ENCODE measurements at regions not wholly inside any gene's neighbourhood (a gene's known extent, or its start where the extent isn't known, plus 50 kb on each side); places are given as distances from the start of the nearest gene placed in this dataset.

DNA sequence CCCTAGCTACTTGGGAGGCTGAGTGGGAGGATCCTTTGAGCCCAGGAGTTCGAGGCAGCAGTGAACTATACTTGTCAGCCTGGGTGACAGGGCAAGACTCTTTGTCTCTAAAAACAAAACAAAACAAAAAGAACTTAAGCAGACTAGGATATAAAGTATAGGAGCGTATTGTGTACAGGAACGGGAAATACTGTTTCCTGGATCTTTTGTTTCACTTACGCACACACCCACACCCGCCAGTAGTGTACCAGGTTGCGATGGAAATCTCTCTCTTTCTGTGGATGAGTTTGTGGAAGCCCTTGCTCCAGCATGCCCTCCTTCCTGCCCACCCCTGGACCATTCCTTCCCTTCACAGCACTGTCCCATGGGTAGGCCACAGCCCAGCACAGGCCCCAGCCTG is 136.3 kb downstream of the RPIA start:
- Mint-ChIP-seq H3K4me1 (ENCODE audit: low read depth) (no peaks in the 10 kb centered on the region), H3K4me3 (no peak overlapping the region), H3K36me3 (ENCODE audit: low read depth) (no peaks in the 10 kb centered on the region), H3K9me3 (no peaks in the 10 kb centered on the region), H3K27me3 (no peaks in the 10 kb centered on the region), H3K27ac (no peak overlapping the region)
- intact Hi-C loops (cut with micrococcal nuclease) = no loop called here

GRCh38 chr2:88828397-88829137 is 137.1 kb downstream of the RPIA start:
- no peaks in the 10 kb centered on the region for H3K4me1 Mint-ChIP-seq (ENCODE audit: low read depth)
- no peak overlapping the region for H3K4me3 Mint-ChIP-seq
- no peaks in the 10 kb centered on the region for H3K27me3 Mint-ChIP-seq
- no peaks in the 10 kb centered on the region for H3K9me3 Mint-ChIP-seq
- no peaks in the 10 kb centered on the region for H3K36me3 Mint-ChIP-seq (ENCODE audit: low read depth)
- intact Hi-C loops (cut with micrococcal nuclease) = no loop called here
- H3K27ac Mint-ChIP-seq = no peak overlapping the region

DNA sequence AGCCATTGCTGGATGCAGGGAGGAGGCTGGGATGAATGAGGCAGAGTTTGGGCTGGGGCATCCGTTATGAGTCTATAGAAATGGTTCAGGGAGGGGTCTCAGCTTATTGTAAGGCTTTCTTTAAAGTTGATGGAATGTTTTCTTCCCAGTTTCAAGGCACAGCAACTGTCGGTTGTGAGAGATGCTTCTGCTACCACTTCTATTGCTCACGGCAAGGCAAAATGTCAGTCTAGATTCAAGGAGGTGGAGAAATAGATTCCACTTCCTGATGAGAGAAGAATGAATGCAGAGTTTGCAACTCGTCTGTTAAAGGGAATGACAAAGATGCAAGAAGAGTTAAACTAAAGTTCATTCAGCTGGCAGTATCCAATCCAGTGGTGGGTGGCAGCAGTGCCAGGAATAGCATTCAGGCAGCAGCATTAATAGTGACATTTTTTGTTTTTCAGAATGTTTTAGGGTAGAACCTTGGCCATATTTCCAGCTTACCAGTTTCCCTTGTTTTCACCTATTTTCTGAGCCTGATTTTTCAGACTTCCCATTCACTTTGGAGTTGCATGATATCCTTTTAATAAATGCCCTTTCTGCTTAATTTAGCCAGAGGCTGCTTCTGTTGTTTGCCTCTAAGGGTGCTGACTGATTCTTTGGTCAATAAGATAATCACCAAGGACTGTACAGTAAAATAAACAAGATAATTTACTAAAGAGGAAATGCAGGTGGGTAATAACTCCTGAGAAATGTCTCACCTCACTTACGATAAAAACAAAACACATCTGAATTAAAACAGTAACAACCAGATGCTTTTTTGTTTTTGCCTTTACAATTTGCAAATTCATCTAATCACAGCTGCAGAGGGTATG is 138.4 kb downstream of the RPIA start:
- Mint-ChIP-seq H3K36me3 (ENCODE audit: low read depth) (no peaks in the 10 kb centered on the region), H3K27ac (no peak overlapping the region), H3K4me3 (no peak overlapping the region), H3K4me1 (ENCODE audit: low read depth) (no peaks in the 10 kb centered on the region), H3K27me3 (no peaks in the 10 kb centered on the region), H3K9me3 (no peaks in the 10 kb centered on the region)
- intact Hi-C loops (cut with micrococcal nuclease) = no loop called here

DNA sequence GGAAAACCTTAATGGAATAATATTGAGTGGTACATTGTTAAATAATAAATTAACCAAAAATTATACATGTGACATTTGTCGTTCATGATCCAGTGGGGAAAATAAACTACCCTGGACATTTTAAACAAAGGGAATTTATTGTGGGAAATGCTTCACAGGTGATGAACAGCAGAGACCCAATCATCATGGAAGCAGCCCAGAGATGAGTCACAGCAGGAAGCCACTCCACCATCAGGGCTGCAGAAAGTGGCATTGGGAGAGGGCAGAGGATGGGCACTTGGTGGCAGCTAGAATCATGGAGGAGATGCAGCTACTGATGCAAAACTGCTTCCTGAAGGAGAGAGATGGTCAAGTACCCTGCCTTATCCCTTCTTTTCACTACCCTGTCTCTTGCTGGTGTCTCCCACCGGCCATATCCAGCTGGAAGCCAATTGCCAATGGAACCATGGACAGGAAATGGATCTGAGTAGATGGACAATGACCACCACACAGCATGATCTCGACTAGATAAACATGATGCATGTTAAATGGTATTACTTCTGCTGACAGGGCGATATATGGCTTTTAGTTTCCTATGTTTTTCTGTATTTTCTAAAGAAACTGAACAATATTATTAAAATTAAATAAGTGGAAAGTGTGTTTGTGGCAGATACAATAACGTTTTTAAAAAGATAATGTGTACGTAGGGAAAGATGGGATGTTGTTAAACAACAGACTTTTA is 139.8 kb downstream of the RPIA start:
- intact Hi-C loops (cut with micrococcal nuclease) = no loop called here
- H3K9me3 Mint-ChIP-seq = no peaks in the 10 kb centered on the region

DNA sequence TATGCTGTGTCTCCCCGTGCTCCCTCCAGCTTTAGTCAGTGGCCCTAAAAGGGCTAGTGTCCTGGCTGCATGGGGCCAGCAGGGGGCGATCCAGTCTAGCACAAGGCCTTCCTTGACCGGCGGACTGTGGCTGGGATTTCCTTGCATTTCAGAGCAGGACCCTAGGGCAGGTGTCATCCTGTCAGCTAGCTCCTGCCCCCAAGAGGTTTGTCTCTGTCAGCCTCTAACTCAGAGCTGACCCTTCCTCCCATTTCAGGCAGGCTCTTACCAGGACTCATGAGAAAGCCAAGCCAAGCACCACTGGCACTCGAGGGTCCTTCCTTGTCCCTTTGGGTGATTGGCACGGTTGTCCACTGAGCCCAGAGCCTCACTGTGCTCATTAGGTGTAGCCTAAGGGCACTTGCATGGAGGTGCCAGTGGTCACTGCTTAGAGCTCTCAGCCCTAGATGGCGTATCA is 140.3 kb downstream of the RPIA start:
- H3K27ac Mint-ChIP-seq = no peak overlapping the region
- no peaks in the 10 kb centered on the region for H3K4me1 Mint-ChIP-seq (ENCODE audit: low read depth)
- no peaks in the 10 kb centered on the region for H3K27me3 Mint-ChIP-seq
- H3K9me3 Mint-ChIP-seq = no peaks in the 10 kb centered on the region
- no peak overlapping the region for H3K4me3 Mint-ChIP-seq
- intact Hi-C loops (cut with micrococcal nuclease) = no loop called here
- no peaks in the 10 kb centered on the region for H3K36me3 Mint-ChIP-seq (ENCODE audit: low read depth)

More for the DNA sequence above, 139.8 kb downstream of the RPIA start:
- no peaks in the 10 kb centered on the region for H3K27me3 Mint-ChIP-seq
- H3K27ac Mint-ChIP-seq = no peak overlapping the region
- no peaks in the 10 kb centered on the region for H3K4me1 Mint-ChIP-seq (ENCODE audit: low read depth)
- no peak overlapping the region for H3K4me3 Mint-ChIP-seq
- no peaks in the 10 kb centered on the region for H3K36me3 Mint-ChIP-seq (ENCODE audit: low read depth)

- Mint-ChIP-seq H3K36me3 (ENCODE audit: low read depth) (no peaks in the 10 kb centered on the region), H3K27ac (no peak overlapping the region), H3K27me3 (no peaks in the 10 kb centered on the region), H3K9me3 (no peaks in the 10 kb centered on the region), H3K4me1 (ENCODE audit: low read depth) (no peaks in the 10 kb centered on the region), H3K4me3 (no peak overlapping the region)
- intact Hi-C loops (cut with micrococcal nuclease) = no loop called here
These were observed 141.0 kb downstream of the RPIA start for GRCh38 chr2:88832311-88832991.

DNA sequence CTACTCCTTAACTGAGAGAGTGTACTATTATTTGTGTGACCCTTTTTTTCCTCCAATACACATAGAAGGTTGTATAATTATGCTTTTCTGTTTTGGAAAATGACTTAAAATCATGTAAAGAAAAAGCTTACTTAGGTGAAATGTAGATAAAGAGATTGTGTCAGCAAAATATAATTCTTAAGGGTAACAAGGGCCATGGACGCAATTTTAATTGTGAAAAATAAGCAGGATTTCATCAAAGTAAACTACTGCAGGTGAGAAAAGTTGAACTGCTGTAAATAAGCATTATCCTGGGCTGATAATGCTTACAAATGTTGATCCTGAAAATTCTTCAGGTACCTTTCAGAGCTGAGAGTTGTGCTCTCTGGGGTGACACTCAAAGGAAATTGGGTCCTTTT is 141.5 kb downstream of the RPIA start:
- H3K36me3 Mint-ChIP-seq (ENCODE audit: low read depth) = no peaks in the 10 kb centered on the region
- intact Hi-C loops (cut with micrococcal nuclease) = no loop called here
- no peak overlapping the region for H3K27ac Mint-ChIP-seq
- H3K9me3 Mint-ChIP-seq = no peaks in the 10 kb centered on the region
- H3K27me3 Mint-ChIP-seq = no peaks in the 10 kb centered on the region
- no peaks in the 10 kb centered on the region for H3K4me1 Mint-ChIP-seq (ENCODE audit: low read depth)
- no peak overlapping the region for H3K4me3 Mint-ChIP-seq

- Mint-ChIP-seq H3K4me3 (no peak overlapping the region), H3K27ac (no peak overlapping the region), H3K36me3 (ENCODE audit: low read depth) (no peaks in the 10 kb centered on the region), H3K9me3 (no peaks in the 10 kb centered on the region), H3K4me1 (ENCODE audit: low read depth) (no peaks in the 10 kb centered on the region), H3K27me3 (no peaks in the 10 kb centered on the region)
- intact Hi-C loops (cut with micrococcal nuclease) = no loop called here
These were observed 142.9 kb downstream of the RPIA start for GRCh38 chr2:88834376-88834775.

- H3K9me3 Mint-ChIP-seq = no peaks in the 10 kb centered on the region
- no peaks in the 10 kb centered on the region for H3K4me1 Mint-ChIP-seq (ENCODE audit: low read depth)
- no peak overlapping the region for H3K4me3 Mint-ChIP-seq
- no peak overlapping the region for H3K27ac Mint-ChIP-seq
- no peaks in the 10 kb centered on the region for H3K27me3 Mint-ChIP-seq
- H3K36me3 Mint-ChIP-seq (ENCODE audit: low read depth) = no peaks in the 10 kb centered on the region
- intact Hi-C loops (cut with micrococcal nuclease) = no loop called here
These were observed 143.4 kb downstream of the RPIA start for GRCh38 chr2:88834866-88835265.

DNA sequence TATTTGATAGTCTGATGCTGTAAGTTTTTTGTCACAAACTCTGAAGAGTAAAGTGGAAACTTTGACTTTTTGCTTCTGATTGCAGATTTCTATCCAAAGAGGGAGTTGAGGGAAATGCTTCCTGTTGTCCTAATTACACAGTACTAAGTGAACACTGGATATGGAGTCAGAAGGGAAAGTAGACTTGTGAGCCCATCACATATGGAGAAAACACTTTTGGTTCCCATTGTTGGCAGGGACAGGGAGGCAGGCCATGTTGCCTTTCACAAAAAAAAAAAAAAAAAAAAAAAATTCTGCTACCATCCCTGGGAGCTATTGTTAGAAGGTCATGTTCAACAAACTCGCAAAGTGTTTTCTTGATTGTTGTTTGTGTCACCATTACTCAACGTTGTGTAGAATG is 144.3 kb downstream of the RPIA start:
- Mint-ChIP-seq H3K4me1 (ENCODE audit: low read depth) (no peaks in the 10 kb centered on the region), H3K27ac (no peak overlapping the region), H3K36me3 (ENCODE audit: low read depth) (no peaks in the 10 kb centered on the region), H3K27me3 (no peaks in the 10 kb centered on the region), H3K4me3 (no peak overlapping the region), H3K9me3 (no peaks in the 10 kb centered on the region)
- intact Hi-C loops (cut with micrococcal nuclease) = no loop called here

DNA sequence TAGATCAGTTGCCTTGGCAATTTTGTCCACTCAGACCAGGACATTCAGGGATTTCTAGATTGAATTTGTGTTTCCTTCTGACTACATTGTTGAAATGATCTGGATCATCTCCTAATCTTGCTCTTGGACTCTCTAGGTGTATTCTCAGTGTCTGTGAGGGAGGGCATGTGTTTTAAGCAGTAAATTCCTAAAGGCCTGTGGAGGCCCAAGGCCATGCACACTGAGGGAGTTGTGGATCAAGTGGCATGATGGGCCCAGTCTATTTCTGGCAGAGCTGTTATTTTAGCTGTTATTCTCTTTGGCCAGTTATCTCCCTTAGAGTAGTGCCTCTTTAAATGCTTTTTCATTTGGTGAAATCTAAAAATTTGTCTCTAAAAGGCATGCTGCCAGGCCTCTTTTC is 144.9 kb downstream of the RPIA start:
- Mint-ChIP-seq H3K4me1 (ENCODE audit: low read depth) (no peaks in the 10 kb centered on the region), H3K9me3 (no peaks in the 10 kb centered on the region), H3K27ac (no peak overlapping the region), H3K27me3 (no peaks in the 10 kb centered on the region), H3K4me3 (no peak overlapping the region), H3K36me3 (ENCODE audit: low read depth) (no peaks in the 10 kb centered on the region)
- intact Hi-C loops (cut with micrococcal nuclease) = no loop called here

- Mint-ChIP-seq H3K27ac (no peak overlapping the region), H3K36me3 (ENCODE audit: low read depth) (no peaks in the 10 kb centered on the region), H3K9me3 (no peaks in the 10 kb centered on the region), H3K27me3 (no peaks in the 10 kb centered on the region), H3K4me3 (no peak overlapping the region), H3K4me1 (ENCODE audit: low read depth) (no peaks in the 10 kb centered on the region)
- intact Hi-C loops (cut with micrococcal nuclease) = no loop called here
These were observed 146.2 kb downstream of the RPIA start for GRCh38 chr2:88837511-88838160.

GRCh38 chr2:88838165-88838635 is 146.7 kb downstream of the RPIA start:
- H3K9me3 Mint-ChIP-seq = no peaks in the 10 kb centered on the region
- H3K27me3 Mint-ChIP-seq = no peaks in the 10 kb centered on the region
- H3K27ac Mint-ChIP-seq = no peak overlapping the region
- H3K36me3 Mint-ChIP-seq (ENCODE audit: low read depth) = no peaks in the 10 kb centered on the region
- no peaks in the 10 kb centered on the region for H3K4me1 Mint-ChIP-seq (ENCODE audit: low read depth)
- no peak overlapping the region for H3K4me3 Mint-ChIP-seq
- intact Hi-C loops (cut with micrococcal nuclease) = no loop called here

Measured in dendritic cell treated with granulocyte-macrophage colony-stimulating factor and Interleukin-4, amounts not matched to agents 40 ng/mL and 50 ng/mL, for 4 days (primary cell).